Stimulated activated CD8-positive, alpha-beta memory T cell treated with anti-CD3 and anti-CD28 coated beads, Interleukin-15, amount 100 ng/mL, for 4 hours (primary cell): ENCODE measurements at regions not wholly inside any gene's neighbourhood (a gene's known extent, or its start where the extent isn't known, plus 50 kb on each side); places are given as distances from the start of the nearest gene placed in this dataset.
"Not testable (repeated sequence)": the region's sequence is repeated elsewhere in the genome, so short reads cannot be mapped to it uniquely, and the experiment has no call there.

Experiments used
- DNase-seq, 2 donors: peaks; one replicate each; pipeline ENCODE4 v3.0.0-alpha.2; 2020; ENCODE audit warnings: low read depth in 2 of 2

GRCh38 chr12:67039995-67040860, 228.9 kb upstream of the CAND1 start:
- no peak for DNase-seq

GRCh38 chr12:67040861-67041137, 228.4 kb upstream of the CAND1 start:
- DNase-seq, result no peak

GRCh38 chr12:67042697-67043131, 226.4 kb upstream of the CAND1 start:
- no peak for DNase-seq

- DNase-seq, result no peak
Observed at GRCh38 chr12:67043771-67044170, 225.4 kb upstream of the CAND1 start.

GRCh38 chr12:67045650-67046049, 223.5 kb upstream of the CAND1 start:
- no peak for DNase-seq

- no peak for DNase-seq
Observed at GRCh38 chr12:67046062-67046461, 223.1 kb upstream of the CAND1 start.

- DNase-seq, result no peak
Observed at GRCh38 chr12:67047634-67048033, 221.5 kb upstream of the CAND1 start.

- DNase-seq, result no peak
Observed at GRCh38 chr12:67048371-67048770, 220.8 kb upstream of the CAND1 start.

GRCh38 chr12:67049199-67049598, 220.0 kb upstream of the CAND1 start:
- not testable (repeated sequence) for DNase-seq

- DNase-seq, result no peak
Observed at GRCh38 chr12:67052981-67053380, 216.2 kb upstream of the CAND1 start.

GRCh38 chr12:67056329-67056728, 212.8 kb upstream of the CAND1 start:
- no peak for DNase-seq

GRCh38 chr12:67057072-67057471, 212.1 kb upstream of the CAND1 start:
- DNase-seq, result no peak

GRCh38 chr12:67062193-67062592, 207.0 kb upstream of the CAND1 start:
- no peak for DNase-seq

GRCh38 chr12:67067453-67068203, 201.5 kb upstream of the CAND1 start:
- no peak for DNase-seq

- no peak for DNase-seq
Observed at GRCh38 chr12:67068204-67068731, 200.9 kb upstream of the CAND1 start.

GRCh38 chr12:67068761-67069450, 200.3 kb upstream of the CAND1 start:
- DNase-seq, result peak in 1 of 2 donors; percentile 11

- DNase-seq, result peak; percentile 10 to 11
Observed at GRCh38 chr12:67069451-67070306, 199.5 kb upstream of the CAND1 start.

- no peak for DNase-seq
Observed at GRCh38 chr12:67070307-67070600, 198.9 kb upstream of the CAND1 start.

- no peak for DNase-seq
Observed at GRCh38 chr12:67070604-67071003, 198.6 kb upstream of the CAND1 start.

- not testable (repeated sequence) for DNase-seq
Observed at GRCh38 chr12:67072281-67072680, 196.9 kb upstream of the CAND1 start.

- no peak for DNase-seq
Observed at GRCh38 chr12:67073336-67073735, 195.8 kb upstream of the CAND1 start.

- DNase-seq, result no peak
Observed at GRCh38 chr12:67074072-67074471, 195.1 kb upstream of the CAND1 start.
